ENCODE measurements at regions not wholly inside any gene's neighbourhood (a gene's known extent, or its start where the extent isn't known, plus 50 kb on each side); places are given as distances from the start of the nearest gene placed in this dataset.

DNA sequence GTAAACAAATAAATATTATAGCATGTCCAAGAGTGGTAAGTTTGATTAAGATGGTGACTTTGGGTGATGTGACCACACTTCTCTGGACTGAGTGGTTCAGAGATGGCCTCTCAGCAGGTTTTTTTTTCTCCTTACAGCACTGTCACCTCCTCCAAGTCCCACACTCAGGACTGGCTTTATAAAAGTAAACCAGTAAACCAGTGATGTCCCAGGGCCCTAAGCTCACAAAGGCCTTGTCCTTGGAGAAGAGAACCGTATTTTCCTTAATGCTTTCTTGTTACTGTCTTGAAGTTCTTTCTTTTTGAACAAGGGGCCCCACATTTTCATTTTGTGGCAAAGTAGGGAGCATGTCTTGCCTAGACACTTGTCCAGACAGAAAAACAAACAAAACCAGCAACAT is 274.0 kb downstream of the MYCN start:
- H3K27me3 ChIP-seq (ENCODE audit: insufficient read depth, low read length): no peaks in the 10 kb centered on the region
- H3K9me3 ChIP-seq (ENCODE audit: low read depth, low read length): no peaks in the 10 kb centered on the region
- H3K4me3 ChIP-seq (ENCODE audit: low read length): no peak overlapping the region
- no peaks in the 10 kb centered on the region for H3K4me1 ChIP-seq (ENCODE audit: insufficient read depth, low read length)

DNA sequence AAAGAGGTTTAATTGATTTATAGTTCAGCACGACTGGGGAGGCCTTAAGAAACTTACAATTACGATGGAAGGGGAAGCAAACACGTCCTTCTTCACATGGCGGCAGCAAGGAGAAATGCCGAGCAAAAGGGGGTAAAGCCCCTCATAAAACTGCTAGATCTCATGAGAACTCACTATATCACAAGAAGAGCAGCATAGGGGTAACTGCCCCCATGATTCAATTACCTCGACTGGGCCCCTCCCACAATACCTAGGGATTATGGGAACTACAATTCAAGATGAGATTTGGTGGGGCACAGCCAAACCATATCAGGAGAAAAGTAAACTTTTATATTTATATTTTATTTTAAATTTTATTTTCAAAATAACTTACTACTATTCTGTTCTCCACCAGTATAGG is 272.0 kb downstream of the MYCN start:
- Histone ChIP-seq H3K27me3 (ENCODE audit: insufficient read depth, low read length) (no peaks in the 10 kb centered on the region), H3K4me3 (ENCODE audit: low read length) (no peak overlapping the region), H3K4me1 (ENCODE audit: insufficient read depth, low read length) (no peaks in the 10 kb centered on the region), H3K9me3 (ENCODE audit: low read depth, low read length) (no peaks in the 10 kb centered on the region)

GRCh38 chr2:16211341-16211740 is 271.0 kb downstream of the MYCN start:
- Histone ChIP-seq H3K4me3 (ENCODE audit: low read length) (no peak overlapping the region), H3K4me1 (ENCODE audit: insufficient read depth, low read length) (no peaks in the 10 kb centered on the region), H3K27me3 (ENCODE audit: insufficient read depth, low read length) (no peaks in the 10 kb centered on the region), H3K9me3 (ENCODE audit: low read depth, low read length) (no peaks in the 10 kb centered on the region)

GRCh38 chr2:16210841-16211240 is 270.5 kb downstream of the MYCN start:
- no peaks in the 10 kb centered on the region for H3K4me1 ChIP-seq (ENCODE audit: insufficient read depth, low read length)
- H3K9me3 ChIP-seq (ENCODE audit: low read depth, low read length): no peaks in the 10 kb centered on the region
- no peak overlapping the region for H3K4me3 ChIP-seq (ENCODE audit: low read length)

DNA sequence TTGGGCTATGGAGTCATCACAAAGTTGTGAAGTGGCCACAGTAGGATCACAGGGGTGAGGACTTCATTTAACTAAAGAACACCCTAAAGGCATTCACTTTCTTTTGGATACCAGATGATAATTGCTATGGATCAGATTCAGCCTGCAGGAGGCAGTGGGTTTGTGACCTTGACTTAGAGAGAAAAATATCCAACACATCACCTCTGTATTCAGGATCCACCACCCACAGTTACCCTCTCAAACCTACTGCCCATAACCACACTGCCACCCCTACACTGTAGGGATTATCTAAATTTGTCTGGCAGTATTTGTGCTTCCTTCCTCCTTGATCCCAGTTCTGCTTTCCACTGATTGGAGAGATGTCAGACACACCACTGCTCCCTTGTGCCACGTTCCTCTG is 269.4 kb downstream of the MYCN start:
- H3K4me1 ChIP-seq (ENCODE audit: insufficient read depth, low read length): no peaks in the 10 kb centered on the region
- H3K27me3 ChIP-seq (ENCODE audit: insufficient read depth, low read length): no peaks in the 10 kb centered on the region
- no peak overlapping the region for H3K4me3 ChIP-seq (ENCODE audit: low read length)
- no peaks in the 10 kb centered on the region for H3K9me3 ChIP-seq (ENCODE audit: low read depth, low read length)

More at GRCh38 chr2:16210841-16211240, 270.5 kb downstream of the MYCN start:
- H3K27me3 ChIP-seq (ENCODE audit: insufficient read depth, low read length): no peaks in the 10 kb centered on the region

DNA sequence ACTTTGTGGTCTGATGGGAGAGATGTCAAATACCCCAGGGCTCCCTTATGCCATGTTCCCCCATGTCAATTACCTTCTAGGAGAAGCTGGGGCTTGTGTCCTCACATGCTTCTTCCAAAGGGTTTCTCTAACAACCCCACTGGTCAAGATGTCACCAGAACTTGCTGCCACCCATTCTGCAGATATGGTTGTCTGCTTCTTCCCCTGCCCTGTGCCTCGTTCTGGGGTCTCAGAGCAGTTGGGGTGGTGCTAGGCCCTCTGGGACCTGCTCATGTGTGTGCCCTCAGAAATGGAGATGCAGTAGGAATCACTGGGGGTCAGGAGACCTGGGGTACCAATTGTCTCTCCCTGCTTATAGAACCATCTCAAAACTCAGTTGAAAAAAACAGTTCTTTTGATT is 268.6 kb downstream of the MYCN start:
- Histone ChIP-seq H3K4me3 (ENCODE audit: low read length) (no peak overlapping the region), H3K4me1 (ENCODE audit: insufficient read depth, low read length) (no peaks in the 10 kb centered on the region), H3K9me3 (ENCODE audit: low read depth, low read length) (no peaks in the 10 kb centered on the region), H3K27me3 (ENCODE audit: insufficient read depth, low read length) (no peaks in the 10 kb centered on the region)

GRCh38 chr2:16208241-16208797 is 268.0 kb downstream of the MYCN start:
- no peaks in the 10 kb centered on the region for H3K4me1 ChIP-seq (ENCODE audit: insufficient read depth, low read length)
- H3K27me3 ChIP-seq (ENCODE audit: insufficient read depth, low read length): no peaks in the 10 kb centered on the region
- H3K9me3 ChIP-seq (ENCODE audit: low read depth, low read length): no peaks in the 10 kb centered on the region
- no peak overlapping the region for H3K4me3 ChIP-seq (ENCODE audit: low read length)

DNA sequence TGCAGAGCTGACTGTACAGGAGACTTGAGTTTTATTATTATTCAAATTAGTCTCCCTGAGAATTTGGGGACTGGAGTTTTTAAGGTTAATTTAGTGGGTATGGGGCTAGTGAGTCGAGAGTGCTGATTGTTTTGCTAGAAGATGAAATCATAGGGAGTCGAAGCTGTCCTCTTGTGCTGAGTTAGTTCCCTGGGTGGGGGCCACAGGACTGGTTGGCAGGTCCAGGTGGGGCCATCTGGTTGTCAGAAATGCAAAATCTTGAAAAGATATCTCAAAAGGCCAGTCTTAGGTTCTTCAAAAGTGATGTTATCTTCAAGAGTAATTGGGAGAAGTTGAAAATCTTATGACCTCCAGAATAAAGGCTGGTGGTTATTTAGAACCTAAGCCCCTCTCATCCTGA is 267.3 kb downstream of the MYCN start:
- H3K27me3 ChIP-seq (ENCODE audit: insufficient read depth, low read length): no peaks in the 10 kb centered on the region
- H3K4me3 ChIP-seq (ENCODE audit: low read length): no peak overlapping the region
- H3K4me1 ChIP-seq (ENCODE audit: insufficient read depth, low read length): no peaks in the 10 kb centered on the region
- H3K9me3 ChIP-seq (ENCODE audit: low read depth, low read length): no peaks in the 10 kb centered on the region

DNA sequence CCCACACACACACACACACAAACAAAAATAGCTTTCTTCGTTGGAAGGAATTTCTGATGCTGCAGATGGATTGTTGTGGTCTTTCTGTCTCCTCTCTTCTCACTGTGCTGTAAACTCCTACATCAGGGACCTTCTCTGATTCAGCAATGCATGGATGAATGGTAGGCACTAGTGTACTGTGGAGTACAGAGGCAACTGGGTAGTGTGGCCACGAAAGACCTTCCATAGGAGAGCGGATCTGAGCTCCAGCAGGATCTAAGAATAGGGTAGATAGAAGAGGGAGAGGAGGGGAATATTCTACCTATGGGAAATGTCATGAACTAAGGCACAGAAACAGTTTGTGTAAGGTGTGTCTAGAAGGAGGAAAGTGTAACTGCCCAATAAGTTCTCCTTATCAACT is 266.8 kb downstream of the MYCN start:
- no peaks in the 10 kb centered on the region for H3K27me3 ChIP-seq (ENCODE audit: insufficient read depth, low read length)
- no peak overlapping the region for H3K4me3 ChIP-seq (ENCODE audit: low read length)
- no peaks in the 10 kb centered on the region for H3K4me1 ChIP-seq (ENCODE audit: insufficient read depth, low read length)
- H3K9me3 ChIP-seq (ENCODE audit: low read depth, low read length): no peaks in the 10 kb centered on the region

DNA sequence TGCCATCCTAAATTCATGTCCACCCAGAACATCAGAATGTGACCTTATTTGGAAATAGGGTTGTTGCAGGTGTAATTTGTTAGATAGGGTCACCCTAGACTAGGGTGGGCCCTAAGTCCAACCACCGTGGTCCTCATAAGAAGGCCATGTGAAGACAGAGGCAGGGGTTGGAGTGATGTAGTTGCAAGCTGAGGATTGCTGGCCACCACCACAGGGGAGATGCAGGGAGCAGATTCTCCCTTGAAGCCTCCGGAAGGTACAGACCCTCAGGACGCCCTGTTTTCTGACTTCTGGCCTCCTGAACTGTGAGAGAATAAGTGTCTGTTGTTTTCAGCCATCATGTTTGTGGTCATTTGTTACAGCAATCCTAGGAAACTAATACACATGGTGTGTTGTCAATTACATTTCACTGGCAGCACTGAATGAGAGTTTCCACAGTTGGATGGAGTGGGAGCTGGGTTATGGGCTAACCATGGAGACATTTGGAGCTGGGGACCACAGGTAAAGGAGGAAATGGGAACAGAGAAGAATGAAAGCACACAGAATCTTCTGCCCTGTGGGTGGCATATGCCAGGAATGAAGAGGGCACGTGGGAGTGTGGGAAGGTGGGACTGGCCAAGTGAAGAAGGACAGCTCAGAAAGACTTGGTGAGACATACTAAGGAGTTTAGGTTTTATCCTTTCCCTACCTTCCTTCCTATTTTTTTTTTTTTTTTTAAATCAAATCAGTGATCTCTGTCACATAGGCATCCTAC is 266.0 kb downstream of the MYCN start:
- Histone ChIP-seq H3K27me3 (ENCODE audit: insufficient read depth, low read length) (no peaks in the 10 kb centered on the region), H3K4me1 (ENCODE audit: insufficient read depth, low read length) (no peaks in the 10 kb centered on the region), H3K4me3 (ENCODE audit: low read length) (no peak overlapping the region), H3K9me3 (ENCODE audit: low read depth, low read length) (no peaks in the 10 kb centered on the region)

DNA sequence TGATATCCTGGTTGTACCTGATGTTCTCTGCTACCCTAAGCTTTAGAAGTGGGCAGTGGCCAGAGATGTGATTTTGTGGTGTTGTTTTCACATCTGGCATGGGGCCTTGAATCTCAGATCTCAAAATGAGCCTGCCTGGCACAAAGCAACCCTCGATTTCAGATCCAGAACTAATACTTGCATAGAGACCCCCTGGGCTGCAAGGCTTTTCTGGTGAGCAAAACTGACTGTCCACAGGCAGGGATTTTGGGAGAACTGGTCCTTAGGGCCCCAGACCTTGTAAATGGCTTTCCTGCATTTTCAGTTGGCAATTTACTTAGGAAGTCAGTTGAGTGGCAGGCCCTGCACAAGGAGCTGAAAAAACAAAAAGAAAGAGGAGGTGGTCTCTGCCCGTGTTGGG is 265.3 kb downstream of the MYCN start:
- Histone ChIP-seq H3K4me1 (ENCODE audit: insufficient read depth, low read length) (no peaks in the 10 kb centered on the region), H3K4me3 (ENCODE audit: low read length) (no peak overlapping the region), H3K27me3 (ENCODE audit: insufficient read depth, low read length) (no peaks in the 10 kb centered on the region), H3K9me3 (ENCODE audit: low read depth, low read length) (no peaks in the 10 kb centered on the region)

GRCh38 chr2:16204886-16205620 is 264.7 kb downstream of the MYCN start:
- Histone ChIP-seq H3K9me3 (ENCODE audit: low read depth, low read length) (no peaks in the 10 kb centered on the region), H3K4me1 (ENCODE audit: insufficient read depth, low read length) (no peaks in the 10 kb centered on the region), H3K27me3 (ENCODE audit: insufficient read depth, low read length) (no peaks in the 10 kb centered on the region), H3K4me3 (ENCODE audit: low read length) (no peak overlapping the region)

- Histone ChIP-seq H3K4me1 (ENCODE audit: insufficient read depth, low read length) (no peaks in the 10 kb centered on the region), H3K9me3 (ENCODE audit: low read depth, low read length) (no peaks in the 10 kb centered on the region), H3K4me3 (ENCODE audit: low read length) (no peak overlapping the region), H3K27me3 (ENCODE audit: insufficient read depth, low read length) (no peaks in the 10 kb centered on the region)
These were observed 263.9 kb downstream of the MYCN start for GRCh38 chr2:16204251-16204650.

DNA sequence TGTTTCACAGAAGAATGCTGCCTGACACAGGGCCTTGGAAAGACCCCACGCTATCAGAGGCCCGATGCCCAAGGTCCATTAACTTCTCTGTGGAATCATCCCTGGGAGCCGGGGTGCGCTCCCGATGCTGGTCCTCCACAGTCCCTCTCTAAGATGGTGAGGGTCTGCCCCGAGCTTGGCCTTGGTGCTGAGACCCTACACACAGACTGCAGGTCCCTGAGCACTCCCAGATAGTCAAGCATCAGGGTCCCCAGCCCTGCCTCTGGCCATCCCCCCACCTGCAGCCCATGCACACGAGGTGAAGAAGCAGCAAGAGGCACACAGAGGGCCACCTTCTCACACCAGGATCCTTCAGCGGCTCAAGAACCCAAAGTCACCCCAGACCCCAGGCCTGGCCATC is 263.3 kb downstream of the MYCN start:
- no peaks in the 10 kb centered on the region for H3K4me1 ChIP-seq (ENCODE audit: insufficient read depth, low read length)
- H3K9me3 ChIP-seq (ENCODE audit: low read depth, low read length): no peaks in the 10 kb centered on the region
- H3K4me3 ChIP-seq (ENCODE audit: low read length): no peak overlapping the region
- no peaks in the 10 kb centered on the region for H3K27me3 ChIP-seq (ENCODE audit: insufficient read depth, low read length)

DNA sequence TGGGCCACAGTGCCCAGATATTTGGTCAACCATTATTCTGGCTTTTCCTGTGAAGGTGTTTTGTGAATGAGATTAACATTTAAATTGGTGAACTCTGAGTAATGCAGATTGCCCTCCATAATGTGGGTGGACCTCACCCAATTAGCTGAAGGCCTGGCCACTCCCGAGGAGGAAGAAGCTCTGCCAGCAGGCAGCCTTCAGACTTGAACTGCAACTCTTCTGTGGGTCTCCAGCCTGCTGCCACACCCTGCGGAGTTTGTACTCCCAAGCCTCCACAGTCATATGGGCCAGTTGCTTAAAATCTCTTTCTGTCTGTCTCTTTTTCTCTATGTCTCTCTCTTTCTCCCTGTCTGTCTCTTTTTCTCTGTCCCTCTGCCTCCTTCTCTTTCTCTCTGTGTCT is 262.7 kb downstream of the MYCN start:
- Histone ChIP-seq H3K4me3 (ENCODE audit: low read length) (no peak overlapping the region), H3K9me3 (ENCODE audit: low read depth, low read length) (no peaks in the 10 kb centered on the region), H3K4me1 (ENCODE audit: insufficient read depth, low read length) (no peaks in the 10 kb centered on the region), H3K27me3 (ENCODE audit: insufficient read depth, low read length) (no peaks in the 10 kb centered on the region)
